ENCODE measurements at regions not wholly inside any gene's neighbourhood (a gene's known extent, or its start where the extent isn't known, plus 50 kb on each side); places are given as distances from the start of the nearest gene placed in this dataset.
"Not testable (repeated sequence)": the region's sequence is repeated elsewhere in the genome, so short reads cannot be mapped to it uniquely, and the experiment has no call there.

- H3K27me3 ChIP-seq (replicated peaks; ENCODE audit: control insufficient read depth, insufficient read depth, low read length), result no peaks in the 10 kb centered on the region
- no peaks in the 10 kb centered on the region for H3K36me3 ChIP-seq (ENCODE audit: control insufficient read depth, insufficient read depth, low read length, severe bottlenecking)
- DNase-seq (ENCODE audit: low read depth), result no peak
- peaks cover 20% of the 10 kb centered on the region for H3K4me1 ChIP-seq (ENCODE audit: control insufficient read depth, insufficient read depth, low read length)
- H3K9ac ChIP-seq (ENCODE audit: low read length), result no peak overlapping the region
- H3K9me3 ChIP-seq (ENCODE audit: control insufficient read depth, low read length), result no peaks in the 10 kb centered on the region
- H3K4me3 ChIP-seq (ENCODE audit: low read length), result no peak overlapping the region
These were observed 132.0 kb downstream of the HAUS1 start for GRCh38 chr18:46236156-46236555.

- Histone ChIP-seq H3K27me3 (replicated peaks; ENCODE audit: control insufficient read depth, insufficient read depth, low read length) (no peaks in the 10 kb centered on the region), H3K4me3 (ENCODE audit: low read length) (no peak overlapping the region), H3K4me1 (ENCODE audit: control insufficient read depth, insufficient read depth, low read length) (peaks cover 20% of the 10 kb centered on the region), H3K9me3 (ENCODE audit: control insufficient read depth, low read length) (no peaks in the 10 kb centered on the region), H3K36me3 (ENCODE audit: control insufficient read depth, insufficient read depth, low read length, severe bottlenecking) (no peaks in the 10 kb centered on the region), H3K9ac (ENCODE audit: low read length) (no peak overlapping the region)
- no peak for DNase-seq (ENCODE audit: low read depth)
These were observed 133.7 kb downstream of the HAUS1 start for GRCh38 chr18:46237891-46238290.

GRCh38 chr18:46239549-46239948 lies 135.4 kb downstream of the HAUS1 start:
- DNase-seq (ENCODE audit: low read depth), result no peak
- H3K4me3 ChIP-seq (ENCODE audit: low read length), result no peak overlapping the region
- H3K9me3 ChIP-seq (ENCODE audit: control insufficient read depth, low read length), result no peaks in the 10 kb centered on the region

GRCh38 chr18:46239998-46240397 lies 135.8 kb downstream of the HAUS1 start:
- Histone ChIP-seq H3K4me1 (ENCODE audit: control insufficient read depth, insufficient read depth, low read length) (peaks cover 20% of the 10 kb centered on the region), H3K36me3 (ENCODE audit: control insufficient read depth, insufficient read depth, low read length, severe bottlenecking) (no peaks in the 10 kb centered on the region), H3K9me3 (ENCODE audit: control insufficient read depth, low read length) (no peaks in the 10 kb centered on the region), H3K4me3 (ENCODE audit: low read length) (no peak overlapping the region), H3K9ac (ENCODE audit: low read length) (no peak overlapping the region), H3K27me3 (replicated peaks; ENCODE audit: control insufficient read depth, insufficient read depth, low read length) (no peaks in the 10 kb centered on the region)
- DNase-seq (ENCODE audit: low read depth), result no peak

More at GRCh38 chr18:46239549-46239948, 135.4 kb downstream of the HAUS1 start:
- Histone ChIP-seq H3K4me1 (ENCODE audit: control insufficient read depth, insufficient read depth, low read length) (peaks cover 20% of the 10 kb centered on the region), H3K27me3 (replicated peaks; ENCODE audit: control insufficient read depth, insufficient read depth, low read length) (no peaks in the 10 kb centered on the region), H3K36me3 (ENCODE audit: control insufficient read depth, insufficient read depth, low read length, severe bottlenecking) (no peaks in the 10 kb centered on the region), H3K9ac (ENCODE audit: low read length) (no peak overlapping the region)

GRCh38 chr18:46241393-46241792 lies 137.2 kb downstream of the HAUS1 start:
- not testable (repeated sequence) for H3K36me3 ChIP-seq (ENCODE audit: control insufficient read depth, insufficient read depth, low read length, severe bottlenecking); H3K9ac ChIP-seq (ENCODE audit: low read length); H3K9me3 ChIP-seq (ENCODE audit: control insufficient read depth, low read length); H3K27me3 ChIP-seq (replicated peaks; ENCODE audit: control insufficient read depth, insufficient read depth, low read length); DNase-seq (ENCODE audit: low read depth); H3K4me3 ChIP-seq (ENCODE audit: low read length)
- H3K4me1 ChIP-seq (ENCODE audit: control insufficient read depth, insufficient read depth, low read length), result peaks cover 16% of the 10 kb centered on the region

GRCh38 chr18:46242183-46242582 lies 138.0 kb downstream of the HAUS1 start:
- Histone ChIP-seq H3K4me1 (ENCODE audit: control insufficient read depth, insufficient read depth, low read length) (peaks cover 16% of the 10 kb centered on the region), H3K27me3 (replicated peaks; ENCODE audit: control insufficient read depth, insufficient read depth, low read length) (no peaks in the 10 kb centered on the region), H3K9me3 (ENCODE audit: control insufficient read depth, low read length) (no peaks in the 10 kb centered on the region), H3K4me3 (ENCODE audit: low read length) (no peak overlapping the region), H3K36me3 (ENCODE audit: control insufficient read depth, insufficient read depth, low read length, severe bottlenecking) (no peaks in the 10 kb centered on the region), H3K9ac (ENCODE audit: low read length) (no peak overlapping the region)
- DNase-seq (ENCODE audit: low read depth), result no peak

- no peaks in the 10 kb centered on the region for H3K27me3 ChIP-seq (replicated peaks; ENCODE audit: control insufficient read depth, insufficient read depth, low read length)
- H3K4me1 ChIP-seq (ENCODE audit: control insufficient read depth, insufficient read depth, low read length), result peaks cover 15% of the 10 kb centered on the region
These were observed 138.9 kb downstream of the HAUS1 start for GRCh38 chr18:46243095-46243494.

GRCh38 chr18:46243673-46244072 lies 139.5 kb downstream of the HAUS1 start:
- no peak overlapping the region for H3K4me3 ChIP-seq (ENCODE audit: low read length)
- no peaks in the 10 kb centered on the region for H3K9me3 ChIP-seq (ENCODE audit: control insufficient read depth, low read length)
- no peaks in the 10 kb centered on the region for H3K27me3 ChIP-seq (replicated peaks; ENCODE audit: control insufficient read depth, insufficient read depth, low read length)
- H3K36me3 ChIP-seq (ENCODE audit: control insufficient read depth, insufficient read depth, low read length, severe bottlenecking), result no peaks in the 10 kb centered on the region
- DNase-seq (ENCODE audit: low read depth), result no peak
- peaks cover 13% of the 10 kb centered on the region for H3K4me1 ChIP-seq (ENCODE audit: control insufficient read depth, insufficient read depth, low read length)
- H3K9ac ChIP-seq (ENCODE audit: low read length), result no peak overlapping the region

More at GRCh38 chr18:46243095-46243494, 138.9 kb downstream of the HAUS1 start:
- Histone ChIP-seq H3K9ac (ENCODE audit: low read length) (no peak overlapping the region), H3K36me3 (ENCODE audit: control insufficient read depth, insufficient read depth, low read length, severe bottlenecking) (no peaks in the 10 kb centered on the region), H3K9me3 (ENCODE audit: control insufficient read depth, low read length) (no peaks in the 10 kb centered on the region), H3K4me3 (ENCODE audit: low read length) (no peak overlapping the region)
- DNase-seq (ENCODE audit: low read depth), result no peak

GRCh38 chr18:46246101-46246500 lies 141.9 kb downstream of the HAUS1 start:
- Histone ChIP-seq H3K27me3 (replicated peaks; ENCODE audit: control insufficient read depth, insufficient read depth, low read length) (no peaks in the 10 kb centered on the region), H3K4me3 (ENCODE audit: low read length) (no peak overlapping the region), H3K9me3 (ENCODE audit: control insufficient read depth, low read length) (no peaks in the 10 kb centered on the region), H3K4me1 (ENCODE audit: control insufficient read depth, insufficient read depth, low read length) (peaks cover 10% of the 10 kb centered on the region), H3K9ac (ENCODE audit: low read length) (no peak overlapping the region), H3K36me3 (ENCODE audit: control insufficient read depth, insufficient read depth, low read length, severe bottlenecking) (no peaks in the 10 kb centered on the region)
- no peak for DNase-seq (ENCODE audit: low read depth)

- Histone ChIP-seq H3K4me1 (ENCODE audit: control insufficient read depth, insufficient read depth, low read length) (peaks cover 15% of the 10 kb centered on the region), H3K36me3 (ENCODE audit: control insufficient read depth, insufficient read depth, low read length, severe bottlenecking) (no peaks in the 10 kb centered on the region), H3K9ac (ENCODE audit: low read length) (no peak overlapping the region), H3K9me3 (ENCODE audit: control insufficient read depth, low read length) (no peaks in the 10 kb centered on the region), H3K27me3 (replicated peaks; ENCODE audit: control insufficient read depth, insufficient read depth, low read length) (no peaks in the 10 kb centered on the region), H3K4me3 (ENCODE audit: low read length) (no peak overlapping the region)
- DNase-seq (ENCODE audit: low read depth), result no peak
These were observed 143.8 kb downstream of the HAUS1 start for GRCh38 chr18:46247942-46248341.

GRCh38 chr18:46250084-46250811 lies 146.1 kb downstream of the HAUS1 start:
- no peaks in the 10 kb centered on the region for H3K36me3 ChIP-seq (ENCODE audit: control insufficient read depth, insufficient read depth, low read length, severe bottlenecking)
- H3K4me1 ChIP-seq (ENCODE audit: control insufficient read depth, insufficient read depth, low read length), result peaks cover 29% of the 10 kb centered on the region
- H3K27me3 ChIP-seq (replicated peaks; ENCODE audit: control insufficient read depth, insufficient read depth, low read length), result no peaks in the 10 kb centered on the region
- H3K9me3 ChIP-seq (ENCODE audit: control insufficient read depth, low read length), result no peaks in the 10 kb centered on the region
- no peak overlapping the region for H3K9ac ChIP-seq (ENCODE audit: low read length)
- peak; percentile 85 for DNase-seq (ENCODE audit: low read depth)
- no peak overlapping the region for H3K4me3 ChIP-seq (ENCODE audit: low read length)

GRCh38 chr18:46250812-46251173 lies 146.6 kb downstream of the HAUS1 start:
- Histone ChIP-seq H3K9ac (ENCODE audit: low read length) (no peak overlapping the region), H3K9me3 (ENCODE audit: control insufficient read depth, low read length) (no peaks in the 10 kb centered on the region), H3K36me3 (ENCODE audit: control insufficient read depth, insufficient read depth, low read length, severe bottlenecking) (no peaks in the 10 kb centered on the region), H3K4me3 (ENCODE audit: low read length) (no peak overlapping the region), H3K27me3 (replicated peaks; ENCODE audit: control insufficient read depth, insufficient read depth, low read length) (no peaks in the 10 kb centered on the region), H3K4me1 (ENCODE audit: control insufficient read depth, insufficient read depth, low read length) (peaks cover 29% of the 10 kb centered on the region)
- no peak for DNase-seq (ENCODE audit: low read depth)

Data from adipocyte (in vitro differentiated cells).